GM12878 (cell line): ENCODE measurements at regions not wholly inside any gene's neighbourhood (a gene's known extent, or its start where the extent isn't known, plus 50 kb on each side); places are given as distances from the start of the nearest gene placed in this dataset.

ENCODE experiments used
- ATAC-seq: fragments of 200-7000 bp; cut with Tn5 transposase; 3 replicates; pipeline ENCODE4 v1.9.1; 2020; ENCODE audit warnings: mild to moderate bottlenecking, moderate library complexity
- BruUV-seq: library from RNA; stranded (reverse); fragments of 400-500 nt; replicated peaks from 2 replicates; lab custom pipeline; 2021; lab: Mats Ljungman, UMichigan
- CTCF ChIA-PET: fragments of 300-600 bp; sonication (Branson Sonifier 250); formaldehyde crosslinking; extraction: SDS; loops from one replicate; lab custom pipeline; 2021; ENCODE audit warnings: inconsistent platforms; lab: Yijun Ruan, JAX
- POLR2A ChIA-PET: fragments of 350-600 bp; formaldehyde crosslinking; extraction: SDS; loops from one replicate; lab custom pipeline; 2021; ENCODE audit warnings: inconsistent platforms; lab: Charles Lee
- RAD21 ChIA-PET: fragments of 300-600 bp; sonication (Branson Sonifier 250); formaldehyde crosslinking; loops from one replicate; lab custom pipeline; 2023; ENCODE audit warnings: antibody characterized with exemption; ENCODE audit not compliant: unreplicated experiment; lab: Charles Lee
- SMC1A ChIA-PET: fragments of 300-600 bp; sonication (Branson Sonifier 250); formaldehyde crosslinking; loops from one replicate; lab custom pipeline; 2023; ENCODE audit not compliant: unreplicated experiment, uncharacterized antibody; lab: Charles Lee
- DNase-seq: peaks from one replicate; pipeline ENCODE4 v3.0.0-alpha.2; 2011; ENCODE audit warnings: low read depth, low spot score
- FAIRE-seq: peaks from 3 replicates; lab custom pipeline; 2011; peaks lifted over from hg19 to GRCh38; lab: Jason Lieb, UNC
- H2AFZ ChIP-seq: 2 replicates; pipeline ENCODE4 v1.6.0; 2011; ENCODE audit warnings: low read depth, low read length, control low read depth; ENCODE audit not compliant: control insufficient read depth
- H3K27ac ChIP-seq: 2 replicates; pipeline ENCODE4 v1.5.1; 2011; ENCODE audit warnings: control low read depth; ENCODE audit not compliant: control insufficient read depth, insufficient read depth
- H3K27me3 ChIP-seq, 2 experiments: replicated peaks in 1 of 2; 2 replicates each; pipeline versions ENCODE4 v1.6.0 to v1.6.1; 2011; ENCODE audit warnings: low read length in 1 of 2; ENCODE audit not compliant: control insufficient read depth in 2 of 2, insufficient read depth in 2 of 2
- H3K36me3 ChIP-seq, 2 experiments: 2 replicates each; pipeline ENCODE4 v1.5.1; 2011; ENCODE audit warnings: low read length in 1 of 2; ENCODE audit not compliant: control insufficient read depth in 2 of 2, insufficient read depth in 2 of 2
- H3K4me1 ChIP-seq: 2 replicates; pipeline ENCODE4 v1.6.1; 2011; ENCODE audit warnings: mild to moderate bottlenecking, low read length, moderate library complexity, mixed read lengths; ENCODE audit not compliant: control insufficient read depth, insufficient read depth
- H3K4me2 ChIP-seq: 2 replicates; pipeline ENCODE4 v1.6.0; 2011; ENCODE audit warnings: control low read depth; ENCODE audit not compliant: control insufficient read depth, insufficient read depth
- H3K4me3 ChIP-seq: fragments of 200-600 bp; sonication (generic); 2 replicates; pipeline ENCODE4 v1.5.1; 2016
- H3K79me2 ChIP-seq: 2 replicates; pipeline ENCODE4 v1.6.0; 2011; ENCODE audit warnings: low read length; ENCODE audit not compliant: control insufficient read depth, insufficient read depth
- H3K9ac ChIP-seq: 2 replicates; pipeline ENCODE4 v1.8.0; 2011; ENCODE audit warnings: low read length, control low read depth, mixed read lengths; ENCODE audit not compliant: control insufficient read depth, insufficient read depth
- H3K9me3 ChIP-seq: replicated peaks from 3 replicates; pipeline ENCODE4 v1.5.1; 2011; ENCODE audit warnings: mild to moderate bottlenecking, low read length; ENCODE audit not compliant: control insufficient read depth, insufficient read depth
- H4K20me1 ChIP-seq: 2 replicates; pipeline ENCODE4 v1.6.0; 2011; ENCODE audit not compliant: control insufficient read depth, insufficient read depth
- ATF2 ChIP-seq: IDR thresholded peaks from 2 replicates; pipeline ENCODE4 v1.6.1; 2012; ENCODE audit warnings: low read length, inconsistent platforms
- BRCA1 ChIP-seq: IDR thresholded peaks from 2 replicates; pipeline ENCODE4 v1.6.1; 2011; ENCODE audit warnings: low read depth, low read length, improper control_type of control experiment
- CEBPB ChIP-seq, 2 experiments: fragments of 150-350 bp in 1 of 2; IDR thresholded peaks; 2 replicates each; pipeline ENCODE4 v1.6.1; 2012 to 2014; ENCODE audit warnings: low read depth in 2 of 2, low read length in 2 of 2, borderline replicate concordance in 1 of 2, inconsistent platforms in 1 of 2
- CHD4 ChIP-seq: fragments of 200-600 bp; sonication (generic); IDR thresholded peaks from 2 replicates; pipeline ENCODE4 v1.6.1; 2016; ENCODE audit warnings: mild to moderate bottlenecking
- CREB1 ChIP-seq: IDR thresholded peaks from 2 replicates; pipeline ENCODE4 v1.6.1; 2012; ENCODE audit warnings: low read depth, mild to moderate bottlenecking, inconsistent platforms
- JUNB ChIP-seq: IDR thresholded peaks from 2 replicates; pipeline ENCODE4 v1.6.1; 2016; ENCODE audit warnings: antibody characterized with exemption, mild to moderate bottlenecking
- LARP7 ChIP-seq: fragments of 450-650 bp; IDR thresholded peaks from 2 replicates; pipeline ENCODE4 v1.6.1; 2017; ENCODE audit warnings: mild to moderate bottlenecking
- NBN ChIP-seq: fragments of 450-650 bp; IDR thresholded peaks from 2 replicates; pipeline ENCODE4 v1.6.1; 2016
- RAD51 ChIP-seq: fragments of 450-650 bp; IDR thresholded peaks from 2 replicates; pipeline ENCODE4 v1.6.1; 2016; ENCODE audit warnings: moderate library complexity, mild to moderate bottlenecking, inconsistent platforms
- SMARCA5 ChIP-seq: fragments of 450-650 bp; IDR thresholded peaks from 2 replicates; pipeline ENCODE4 v1.6.1; 2017; ENCODE audit warnings: mild to moderate bottlenecking
- SUPT20H ChIP-seq: IDR thresholded peaks from 2 replicates; pipeline ENCODE4 v1.6.1; 2011; ENCODE audit warnings: low read depth, mild to moderate bottlenecking, low read length, moderate library complexity, borderline replicate concordance; ENCODE audit not compliant: control insufficient read depth
- ZNF24 ChIP-seq: fragments of 450-650 bp; IDR thresholded peaks from 2 replicates; pipeline ENCODE4 v1.6.1; 2017; ENCODE audit warnings: antibody characterized with exemption, mild to moderate bottlenecking
- WGBS: methylation state at CpG from one replicate; pipeline ENCODE4 v1.1.6; 2016; ENCODE audit warnings: low lambda C conversion rate; ENCODE audit not compliant: insufficient replicate concordance, insufficient coverage; ENCODE audit errors: missing lambda C conversion rate; 5-methylcytosine and 5-hydroxymethylcytosine counted together
- in situ Hi-C: fragments of 300-500 bp; cut with MboI; formaldehyde crosslinking; loops from 9 replicates; pipeline ENCODE4 v1.14.3; 2018; ENCODE audit warnings: mixed read lengths
- intact Hi-C: fragments of 100-400 bp; cut with micrococcal nuclease; formaldehyde crosslinking; loops from one replicate; pipeline ENCODE4 v1.14.2; 2022; ENCODE audit not compliant: unreplicated experiment
- TF ChIP-seq, protein P1 (sequence below): fragments of 450-650 bp; IDR thresholded peaks from 2 replicates; pipeline ENCODE4 v1.6.1; 2017; ENCODE audit warnings: low read depth, mild to moderate bottlenecking, moderate library complexity

DNA sequence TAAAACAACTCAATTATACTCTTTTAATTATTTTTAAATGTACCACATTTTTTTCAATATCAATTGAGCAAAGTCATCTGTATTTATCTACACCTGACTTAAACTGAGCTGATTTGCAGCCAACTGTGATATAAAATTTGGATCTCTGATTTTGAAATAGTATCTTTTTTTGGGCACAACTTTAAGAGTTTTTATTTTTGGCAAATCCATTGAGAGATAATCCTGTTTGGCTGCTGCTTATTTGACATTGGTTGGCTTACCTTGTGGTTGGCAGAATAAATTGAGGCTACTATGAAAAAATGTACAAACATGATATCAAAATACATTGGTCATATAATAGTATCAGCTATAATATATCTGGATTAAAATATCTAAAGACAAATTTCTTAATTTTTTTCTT lies 656.0 kb upstream of the NDST4 start (continued):
- TF ChIP-seq ATF2 (no peak), JUNB (no peak)

GRCh38 chr4:115763051-115763450 lies 649.6 kb upstream of the NDST4 start:
- no peak overlapping the region for H3K4me3 ChIP-seq
- intact Hi-C loops (no loop called here), in situ Hi-C loops (no loop called here)
- ATAC-seq (no peak), FAIRE-seq (no peak), DNase-seq (no peak)
- no peak overlapping the region for H3K27ac ChIP-seq
- RAD21 ChIA-PET: no interaction called here
- no peak overlapping the region for H3K4me2 ChIP-seq
- H2AFZ ChIP-seq: no peak overlapping the region
- no peak overlapping the region for H3K9ac ChIP-seq
- no peaks in the 10 kb centered on the region for H3K36me3 ChIP-seq
- H4K20me1 ChIP-seq: no peaks in the 10 kb centered on the region
- BruUV-seq: no TSS peak
- no peaks in the 10 kb centered on the region for H3K4me1 ChIP-seq
- POLR2A ChIA-PET: no interaction called here
- TF ChIP-seq BRCA1 (no peak), CREB1 (no peak), CEBPB (IDR thresholded peaks at IDR 0.05; ENCODE audit: borderline replicate concordance in 1 of 2, low read depth in 2 of 2, low read length in 2 of 2) (no peak), RAD51 (no peak), SUPT20H (no peak), CHD4 (no peak), NBN (no peak), SMARCA5 (no peak), ZNF24 (no peak), LARP7 (no peak)
- TF ChIP-seq, protein P1, sequence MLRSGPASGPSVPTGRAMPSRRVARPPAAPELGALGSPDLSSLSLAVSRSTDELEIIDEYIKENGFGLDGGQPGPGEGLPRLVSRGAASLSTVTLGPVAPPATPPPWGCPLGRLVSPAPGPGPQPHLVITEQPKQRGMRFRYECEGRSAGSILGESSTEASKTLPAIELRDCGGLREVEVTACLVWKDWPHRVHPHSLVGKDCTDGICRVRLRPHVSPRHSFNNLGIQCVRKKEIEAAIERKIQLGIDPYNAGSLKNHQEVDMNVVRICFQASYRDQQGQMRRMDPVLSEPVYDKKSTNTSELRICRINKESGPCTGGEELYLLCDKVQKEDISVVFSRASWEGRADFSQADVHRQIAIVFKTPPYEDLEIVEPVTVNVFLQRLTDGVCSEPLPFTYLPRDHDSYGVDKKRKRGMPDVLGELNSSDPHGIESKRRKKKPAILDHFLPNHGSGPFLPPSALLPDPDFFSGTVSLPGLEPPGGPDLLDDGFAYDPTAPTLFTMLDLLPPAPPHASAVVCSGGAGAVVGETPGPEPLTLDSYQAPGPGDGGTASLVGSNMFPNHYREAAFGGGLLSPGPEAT: no peak
- no peaks in the 10 kb centered on the region for H3K79me2 ChIP-seq
- CTCF ChIA-PET: no interaction called here
- WGBS: 0% methylated on average over 1 of the region's 1 CpG
- H3K27me3 ChIP-seq: no peaks in the 10 kb centered on the region
- SMC1A ChIA-PET: interaction anchor here (1.0 to 1.7 kb wide), 3 partner anchors 15 to 25 kb away, joined by 3 read pairs; no protein-coding TSS in a partner anchor
- no peaks in the 10 kb centered on the region for H3K9me3 ChIP-seq
